GM12874 (cell line): ENCODE measurements at regions not wholly inside any gene's neighbourhood (a gene's known extent, or its start where the extent isn't known, plus 50 kb on each side); places are given as distances from the start of the nearest gene placed in this dataset.

Experiments used
- CTCF ChIP-seq: IDR thresholded peaks from 2 replicates; pipeline ENCODE4 v1.5.1; 2011; ENCODE audit warnings: low read depth, mild to moderate bottlenecking, control low read depth, low read length, moderate library complexity; ENCODE audit not compliant: insufficient read depth

- TF ChIP-seq CTCF, result no peak
Measured at GRCh38 chr16:79263425-79263824, 337.1 kb downstream of the MAF start.
